Neural cell (in vitro differentiated cells): ENCODE measurements at regions not wholly inside any gene's neighbourhood (a gene's known extent, or its start where the extent isn't known, plus 50 kb on each side); places are given as distances from the start of the nearest gene placed in this dataset.

Source experiments
- H2AFZ ChIP-seq: fragments of 200-600, 300-800 bp; sonication (generic), shearing (Covaris generic); 2 replicates; pipeline ENCODE4 v1.6.0; 2014; ENCODE audit warnings: low read depth, mild to moderate bottlenecking, antibody characterized with exemption, low read length, moderate library complexity
- H3F3A ChIP-seq: fragments of 200-600 bp; shearing (Covaris generic); 2 replicates; pipeline ENCODE4 v1.6.1; 2016; ENCODE audit warnings: mild to moderate bottlenecking, moderate library complexity, mixed read lengths, antibody characterized with exemption, low read length; ENCODE audit not compliant: insufficient read depth, poor library complexity, severe bottlenecking
- H3K27ac ChIP-seq: fragments of 200-600, 300-800 bp; sonication (generic), shearing (Covaris generic); 2 replicates; pipeline ENCODE4 v1.5.1; 2014; ENCODE audit warnings: mild to moderate bottlenecking, low read length, moderate library complexity
- H3K27me3 ChIP-seq: fragments of 300-800, 200-600 bp; sonication (generic), shearing (Covaris generic); 2 replicates; pipeline ENCODE4 v1.6.0; 2014; ENCODE audit warnings: mild to moderate bottlenecking, low read depth, low read length, moderate library complexity; ENCODE audit not compliant: insufficient read depth
- H3K36me3 ChIP-seq: fragments of 300-800, 200-600 bp; sonication (generic), shearing (Covaris generic); 2 replicates; pipeline ENCODE4 v1.5.1; 2014; ENCODE audit warnings: mild to moderate bottlenecking, antibody characterized with exemption, low read length, moderate library complexity; ENCODE audit not compliant: insufficient read depth
- H3K4me2 ChIP-seq: fragments of 300-800, 200-600 bp; sonication (generic), shearing (Covaris generic); 2 replicates; pipeline ENCODE4 v1.6.0; 2014; ENCODE audit warnings: mild to moderate bottlenecking, low read length
- H3K4me3 ChIP-seq: fragments of 300-800, 200-600 bp; sonication (generic), shearing (Covaris generic); 2 replicates; pipeline ENCODE4 v1.5.1; 2014; ENCODE audit warnings: mild to moderate bottlenecking, low read length, moderate library complexity
- H3K79me2 ChIP-seq: fragments of 200-600 bp; shearing (Covaris generic); replicated peaks from 2 replicates; pipeline ENCODE4 v1.6.0; 2014; ENCODE audit warnings: mild to moderate bottlenecking, low read length, moderate library complexity; ENCODE audit not compliant: insufficient read depth
- H3K9ac ChIP-seq: fragments of 300-800, 200-600 bp; sonication (generic), shearing (Covaris generic); 2 replicates; pipeline ENCODE4 v1.6.1; 2016; ENCODE audit warnings: mild to moderate bottlenecking, low read length, mixed read lengths
- H3K9me2 ChIP-seq: fragments of 200-600 bp; shearing (Covaris generic); 2 replicates; pipeline ENCODE4 v1.6.1; 2016; ENCODE audit warnings: mild to moderate bottlenecking, low read length, mixed read lengths; ENCODE audit not compliant: insufficient read depth
- H3K9me3 ChIP-seq: fragments of 200-600, 300-800 bp; sonication (generic), shearing (Covaris generic); 2 replicates; pipeline ENCODE4 v1.6.1; 2016; ENCODE audit warnings: mild to moderate bottlenecking, mixed run types, low read length, moderate library complexity, mixed read lengths
- H4K20me1 ChIP-seq: fragments of 200-600 bp; shearing (Covaris generic); 2 replicates; pipeline ENCODE4 v1.6.1; 2016; ENCODE audit warnings: mild to moderate bottlenecking, mixed run types; ENCODE audit not compliant: insufficient read depth
- EP300 ChIP-seq: fragments of 450-650 bp; conservative IDR thresholded peaks from 2 replicates; pipeline ENCODE4 v1.6.1; 2014; ENCODE audit warnings: antibody characterized with exemption, mild to moderate bottlenecking, moderate library complexity; ENCODE audit not compliant: poor library complexity, severe bottlenecking
- EZH2 ChIP-seq: fragments of 200-600, 300-800 bp; shearing (Covaris generic), sonication (generic); IDR thresholded peaks from 2 replicates; pipeline ENCODE4 v1.6.1; 2014; ENCODE audit warnings: antibody characterized with exemption, low read length, borderline replicate concordance, mild to moderate bottlenecking; ENCODE audit not compliant: insufficient read depth, poor library complexity, severe bottlenecking
- MXI1 ChIP-seq: fragments of 450-650 bp; conservative IDR thresholded peaks from 2 replicates; pipeline ENCODE4 v1.6.1; 2014; ENCODE audit warnings: antibody characterized with exemption, mild to moderate bottlenecking; ENCODE audit not compliant: poor library complexity, severe bottlenecking
- POLR2AphosphoS5 ChIP-seq: IDR thresholded peaks from 2 replicates; pipeline ENCODE4 v1.6.1; 2012
- SMC3 ChIP-seq: fragments of 450-650 bp; conservative IDR thresholded peaks from 2 replicates; pipeline ENCODE4 v1.6.1; 2014; ENCODE audit warnings: antibody characterized with exemption, mild to moderate bottlenecking, moderate library complexity; ENCODE audit not compliant: poor library complexity
- TAF1 ChIP-seq: IDR thresholded peaks from 2 replicates; pipeline ENCODE4 v1.6.1; 2012; ENCODE audit warnings: low read depth
- TF ChIP-seq, protein P1 (sequence below): IDR thresholded peaks from 2 replicates; pipeline ENCODE4 v1.6.1; 2012; ENCODE audit warnings: borderline replicate concordance
- TF ChIP-seq, protein P2 (sequence below): fragments of 450-650 bp; IDR thresholded peaks from 2 replicates; pipeline ENCODE4 v1.5.1; 2014; ENCODE audit warnings: antibody characterized with exemption, mild to moderate bottlenecking, moderate library complexity; ENCODE audit not compliant: poor library complexity, severe bottlenecking

DNA sequence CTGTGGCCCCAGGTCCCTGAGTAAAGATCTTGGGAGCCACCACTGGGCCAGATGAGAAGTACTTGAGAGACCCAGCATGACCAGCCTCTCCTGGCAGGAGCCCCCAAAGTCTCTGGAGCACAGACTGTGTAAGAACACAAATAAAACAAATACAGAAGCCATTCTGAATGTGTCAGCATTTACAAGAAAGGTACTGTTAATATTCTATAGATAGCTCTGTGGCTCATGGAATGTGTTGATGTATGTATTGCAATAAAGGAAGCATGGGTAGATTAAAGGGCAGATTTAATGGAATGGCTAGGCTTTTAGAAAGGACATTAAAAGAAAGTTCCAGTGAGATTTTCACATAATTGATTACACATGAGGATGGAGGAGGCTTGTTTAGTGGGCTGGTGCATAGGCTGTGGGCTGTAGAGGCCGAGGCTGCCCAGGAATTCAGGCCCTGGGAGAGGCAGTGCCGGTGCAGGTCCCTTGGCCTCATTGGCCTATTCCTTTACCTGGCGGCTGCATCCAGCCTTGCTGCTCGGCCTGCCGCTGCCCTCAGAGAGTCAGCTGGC, 127.7 kb upstream of the DLX2 start:
- Histone ChIP-seq H3K27me3 (peaks cover 2% of the 10 kb centered on the region), H3K36me3 (no peaks in the 10 kb centered on the region), H3F3A (no peaks in the 10 kb centered on the region), H4K20me1 (no peaks in the 10 kb centered on the region), H3K9me2 (no peaks in the 10 kb centered on the region), H2AFZ (no peak overlapping the region), H3K27ac (no peak overlapping the region), H3K9ac (no peak overlapping the region), H3K79me2 (no peaks in the 10 kb centered on the region), H3K4me3 (no peak overlapping the region), H3K4me2 (no peak overlapping the region), H3K9me3 (no peaks in the 10 kb centered on the region)
- TF ChIP-seq MXI1 (no peak), TAF1 (no peak), EP300 (no peak), SMC3 (no peak), EZH2 (no peak)
- TF ChIP-seq, protein P1, sequence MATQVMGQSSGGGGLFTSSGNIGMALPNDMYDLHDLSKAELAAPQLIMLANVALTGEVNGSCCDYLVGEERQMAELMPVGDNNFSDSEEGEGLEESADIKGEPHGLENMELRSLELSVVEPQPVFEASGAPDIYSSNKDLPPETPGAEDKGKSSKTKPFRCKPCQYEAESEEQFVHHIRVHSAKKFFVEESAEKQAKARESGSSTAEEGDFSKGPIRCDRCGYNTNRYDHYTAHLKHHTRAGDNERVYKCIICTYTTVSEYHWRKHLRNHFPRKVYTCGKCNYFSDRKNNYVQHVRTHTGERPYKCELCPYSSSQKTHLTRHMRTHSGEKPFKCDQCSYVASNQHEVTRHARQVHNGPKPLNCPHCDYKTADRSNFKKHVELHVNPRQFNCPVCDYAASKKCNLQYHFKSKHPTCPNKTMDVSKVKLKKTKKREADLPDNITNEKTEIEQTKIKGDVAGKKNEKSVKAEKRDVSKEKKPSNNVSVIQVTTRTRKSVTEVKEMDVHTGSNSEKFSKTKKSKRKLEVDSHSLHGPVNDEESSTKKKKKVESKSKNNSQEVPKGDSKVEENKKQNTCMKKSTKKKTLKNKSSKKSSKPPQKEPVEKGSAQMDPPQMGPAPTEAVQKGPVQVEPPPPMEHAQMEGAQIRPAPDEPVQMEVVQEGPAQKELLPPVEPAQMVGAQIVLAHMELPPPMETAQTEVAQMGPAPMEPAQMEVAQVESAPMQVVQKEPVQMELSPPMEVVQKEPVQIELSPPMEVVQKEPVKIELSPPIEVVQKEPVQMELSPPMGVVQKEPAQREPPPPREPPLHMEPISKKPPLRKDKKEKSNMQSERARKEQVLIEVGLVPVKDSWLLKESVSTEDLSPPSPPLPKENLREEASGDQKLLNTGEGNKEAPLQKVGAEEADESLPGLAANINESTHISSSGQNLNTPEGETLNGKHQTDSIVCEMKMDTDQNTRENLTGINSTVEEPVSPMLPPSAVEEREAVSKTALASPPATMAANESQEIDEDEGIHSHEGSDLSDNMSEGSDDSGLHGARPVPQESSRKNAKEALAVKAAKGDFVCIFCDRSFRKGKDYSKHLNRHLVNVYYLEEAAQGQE, result no peak
- TF ChIP-seq, protein P2, sequence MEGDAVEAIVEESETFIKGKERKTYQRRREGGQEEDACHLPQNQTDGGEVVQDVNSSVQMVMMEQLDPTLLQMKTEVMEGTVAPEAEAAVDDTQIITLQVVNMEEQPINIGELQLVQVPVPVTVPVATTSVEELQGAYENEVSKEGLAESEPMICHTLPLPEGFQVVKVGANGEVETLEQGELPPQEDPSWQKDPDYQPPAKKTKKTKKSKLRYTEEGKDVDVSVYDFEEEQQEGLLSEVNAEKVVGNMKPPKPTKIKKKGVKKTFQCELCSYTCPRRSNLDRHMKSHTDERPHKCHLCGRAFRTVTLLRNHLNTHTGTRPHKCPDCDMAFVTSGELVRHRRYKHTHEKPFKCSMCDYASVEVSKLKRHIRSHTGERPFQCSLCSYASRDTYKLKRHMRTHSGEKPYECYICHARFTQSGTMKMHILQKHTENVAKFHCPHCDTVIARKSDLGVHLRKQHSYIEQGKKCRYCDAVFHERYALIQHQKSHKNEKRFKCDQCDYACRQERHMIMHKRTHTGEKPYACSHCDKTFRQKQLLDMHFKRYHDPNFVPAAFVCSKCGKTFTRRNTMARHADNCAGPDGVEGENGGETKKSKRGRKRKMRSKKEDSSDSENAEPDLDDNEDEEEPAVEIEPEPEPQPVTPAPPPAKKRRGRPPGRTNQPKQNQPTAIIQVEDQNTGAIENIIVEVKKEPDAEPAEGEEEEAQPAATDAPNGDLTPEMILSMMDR, result no peak

DNA sequence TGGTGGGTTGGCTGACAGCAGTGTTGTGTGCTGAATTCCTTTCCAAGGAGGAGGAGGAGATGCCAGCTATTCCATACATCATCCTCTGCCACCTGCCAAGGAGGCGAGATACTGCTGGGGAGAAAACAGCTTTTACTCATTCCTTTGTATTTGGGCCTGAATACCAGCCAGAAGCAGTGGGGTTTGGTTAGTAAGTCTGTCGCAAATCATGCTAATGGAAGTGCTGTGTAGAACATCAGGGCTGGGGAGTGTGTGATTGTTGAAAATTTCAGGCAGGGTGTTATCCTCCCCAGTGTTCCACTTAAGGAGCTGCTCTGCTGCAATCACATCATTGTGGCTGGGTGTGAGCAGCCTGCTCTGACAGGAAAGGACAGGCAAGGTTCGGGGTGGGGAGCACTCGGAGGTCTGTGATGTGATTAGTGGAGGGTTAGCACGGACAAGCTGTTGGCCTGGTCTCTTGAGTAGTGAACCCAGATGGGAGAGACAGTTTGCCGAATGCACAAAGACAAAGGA, 128.2 kb upstream of the DLX2 start:
- H3K27me3 ChIP-seq, result peaks cover 7% of the 10 kb centered on the region
- H3F3A ChIP-seq, result no peaks in the 10 kb centered on the region
- no peaks in the 10 kb centered on the region for H3K36me3 ChIP-seq
- H3K4me3 ChIP-seq, result no peak overlapping the region
- H3K79me2 ChIP-seq, result no peaks in the 10 kb centered on the region
- TF ChIP-seq SMC3, result no peak
- no peak for TF ChIP-seq POLR2AphosphoS5
- TF ChIP-seq, protein P1, result no peak
- no peak for TF ChIP-seq EP300
- no peak for TF ChIP-seq MXI1
- H3K9me3 ChIP-seq, result no peaks in the 10 kb centered on the region
- no peak overlapping the region for H3K4me2 ChIP-seq
- H3K9me2 ChIP-seq, result no peaks in the 10 kb centered on the region
- no peak overlapping the region for H2AFZ ChIP-seq
- no peaks in the 10 kb centered on the region for H4K20me1 ChIP-seq
- no peak overlapping the region for H3K27ac ChIP-seq
- no peak overlapping the region for H3K9ac ChIP-seq
